Hematopoietic multipotent progenitor cell treated with erythropoietin and hydrocortisone succinate and interleukin-3 and kit ligand, for 6 days (in vitro differentiated cells): ENCODE measurements at regions not wholly inside any gene's neighbourhood (a gene's known extent, or its start where the extent isn't known, plus 50 kb on each side); places are given as distances from the start of the nearest gene placed in this dataset.

Experiments
- DNase-seq: peaks from one replicate; pipeline ENCODE4 v3.0.0-alpha.2; 2015

GRCh38 chr7:112596260-112596659 lies 115.5 kb downstream of the LSMEM1 start:
- DNase-seq, result no peak

- DNase-seq, result no peak
These were observed 116.2 kb downstream of the LSMEM1 start for GRCh38 chr7:112596981-112597380.

- DNase-seq, result no peak
These were observed 122.9 kb downstream of the LSMEM1 start for GRCh38 chr7:112603673-112604072.

- DNase-seq, result no peak
These were observed 129.8 kb downstream of the LSMEM1 start for GRCh38 chr7:112610636-112611035.

- no peak for DNase-seq
These were observed 134.9 kb downstream of the LSMEM1 start for GRCh38 chr7:112615701-112616100.

GRCh38 chr7:112616295-112616694 lies 135.5 kb downstream of the LSMEM1 start:
- DNase-seq, result no peak

- no peak for DNase-seq
These were observed 138.6 kb downstream of the LSMEM1 start for GRCh38 chr7:112619343-112619742.

GRCh38 chr7:112622159-112622715 lies 141.4 kb downstream of the LSMEM1 start:
- DNase-seq, result no peak

GRCh38 chr7:112624416-112624815 lies 143.6 kb downstream of the LSMEM1 start:
- no peak for DNase-seq

GRCh38 chr7:112630565-112630964 lies 149.8 kb downstream of the LSMEM1 start:
- no peak for DNase-seq

GRCh38 chr7:112634107-112634506 lies 153.3 kb downstream of the LSMEM1 start:
- no peak for DNase-seq

GRCh38 chr7:112635742-112636141 lies 154.5 kb downstream of the TMEM168 start:
- no peak for DNase-seq

GRCh38 chr7:112638675-112639400 lies 151.4 kb downstream of the TMEM168 start:
- no peak for DNase-seq

- DNase-seq, result no peak
These were observed 149.5 kb downstream of the TMEM168 start for GRCh38 chr7:112640685-112641084.

GRCh38 chr7:112646783-112647182 lies 143.4 kb downstream of the TMEM168 start:
- no peak for DNase-seq

GRCh38 chr7:112648781-112649180 lies 141.4 kb downstream of the TMEM168 start:
- no peak for DNase-seq

GRCh38 chr7:112649560-112649959 lies 140.6 kb downstream of the TMEM168 start:
- DNase-seq, result no peak

- DNase-seq, result no peak
These were observed 135.6 kb downstream of the TMEM168 start for GRCh38 chr7:112654322-112655216.

GRCh38 chr7:112665709-112666108 lies 124.5 kb downstream of the TMEM168 start:
- DNase-seq, result no peak

- DNase-seq, result no peak
These were observed 121.6 kb downstream of the TMEM168 start for GRCh38 chr7:112668561-112668960.

GRCh38 chr7:112669306-112669705 lies 120.9 kb downstream of the TMEM168 start:
- DNase-seq, result no peak

- DNase-seq, result no peak
These were observed 120.0 kb downstream of the TMEM168 start for GRCh38 chr7:112670193-112670592.

- DNase-seq, result no peak
These were observed 111.6 kb downstream of the TMEM168 start for GRCh38 chr7:112678626-112679025.
